ENCODE measurements at regions not wholly inside any gene's neighbourhood (a gene's known extent, or its start where the extent isn't known, plus 50 kb on each side); places are given as distances from the start of the nearest gene placed in this dataset.

- H3K4me3 ChIP-seq (ENCODE audit: low read length): no peak overlapping the region
- TF ChIP-seq CTCF (conservative IDR thresholded peaks at IDR 0.05; ENCODE audit: low read depth, low read length): no peak
- DNase-seq (ENCODE audit: low read depth): no peak
Observed at GRCh38 chr2:18639756-18640453, 50.5 kb upstream of the NT5C1B start.

Measured in retinal pigment epithelial cell (primary cell).